ENCODE measurements at regions not wholly inside any gene's neighbourhood (a gene's known extent, or its start where the extent isn't known, plus 50 kb on each side); places are given as distances from the start of the nearest gene placed in this dataset.
"Not testable (repeated sequence)": the region's sequence is repeated elsewhere in the genome, so short reads cannot be mapped to it uniquely, and the experiment has no call there.

DNA sequence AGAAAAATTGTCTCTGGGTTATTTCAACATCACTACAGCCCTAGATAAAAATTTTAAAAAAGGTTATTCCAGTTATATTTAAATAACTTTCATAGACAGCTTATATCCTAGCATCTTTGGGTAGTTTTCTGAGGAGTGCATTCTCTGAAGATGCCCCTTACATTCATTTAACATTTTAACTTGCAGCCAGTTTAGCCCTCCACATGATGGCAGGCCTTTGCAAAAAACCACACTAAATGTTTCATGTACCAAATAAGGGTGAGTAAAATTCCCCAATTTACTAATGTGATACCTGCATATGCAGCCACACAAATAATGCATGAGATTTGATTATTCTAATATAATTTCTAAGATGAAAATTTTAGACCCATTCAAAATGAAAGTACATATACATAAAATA lies 108.4 kb upstream of the ZWINT start:
- H3K4me3 ChIP-seq (ENCODE audit: low read length in 3 of 3): no peak overlapping the region
- H3K9me3 ChIP-seq (ENCODE audit: control insufficient read depth in 2 of 3, insufficient read depth in 1 of 3, low read length in 3 of 3): no peaks in the 10 kb centered on the region
- no peak overlapping the region for H3K9ac ChIP-seq (ENCODE audit: low read length in 3 of 3)
- H3K4me1 ChIP-seq (ENCODE audit: control insufficient read depth in 2 of 3, insufficient read depth in 2 of 3, low read depth in 1 of 3, low read length in 3 of 3): no peaks in the 10 kb centered on the region
- H3K27ac ChIP-seq (ENCODE audit: low read depth in 2 of 2, low read length in 2 of 2): no peak overlapping the region
- H3K27me3 ChIP-seq (ENCODE audit: control insufficient read depth, insufficient read depth, low read length): no peaks in the 10 kb centered on the region
- FAIRE-seq: no peak
- no peak for DNase-seq
- TF ChIP-seq, protein P1, sequence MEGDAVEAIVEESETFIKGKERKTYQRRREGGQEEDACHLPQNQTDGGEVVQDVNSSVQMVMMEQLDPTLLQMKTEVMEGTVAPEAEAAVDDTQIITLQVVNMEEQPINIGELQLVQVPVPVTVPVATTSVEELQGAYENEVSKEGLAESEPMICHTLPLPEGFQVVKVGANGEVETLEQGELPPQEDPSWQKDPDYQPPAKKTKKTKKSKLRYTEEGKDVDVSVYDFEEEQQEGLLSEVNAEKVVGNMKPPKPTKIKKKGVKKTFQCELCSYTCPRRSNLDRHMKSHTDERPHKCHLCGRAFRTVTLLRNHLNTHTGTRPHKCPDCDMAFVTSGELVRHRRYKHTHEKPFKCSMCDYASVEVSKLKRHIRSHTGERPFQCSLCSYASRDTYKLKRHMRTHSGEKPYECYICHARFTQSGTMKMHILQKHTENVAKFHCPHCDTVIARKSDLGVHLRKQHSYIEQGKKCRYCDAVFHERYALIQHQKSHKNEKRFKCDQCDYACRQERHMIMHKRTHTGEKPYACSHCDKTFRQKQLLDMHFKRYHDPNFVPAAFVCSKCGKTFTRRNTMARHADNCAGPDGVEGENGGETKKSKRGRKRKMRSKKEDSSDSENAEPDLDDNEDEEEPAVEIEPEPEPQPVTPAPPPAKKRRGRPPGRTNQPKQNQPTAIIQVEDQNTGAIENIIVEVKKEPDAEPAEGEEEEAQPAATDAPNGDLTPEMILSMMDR (IDR thresholded peaks at IDR 0.05; ENCODE audit: borderline replicate concordance, extremely low read depth, insufficient read depth): no peak
- H3K36me3 ChIP-seq (ENCODE audit: control insufficient read depth in 2 of 3, insufficient read depth in 3 of 3, low read length in 3 of 3): no peaks in the 10 kb centered on the region
- intact Hi-C loops (cut with DNase I): no loop called here

DNA sequence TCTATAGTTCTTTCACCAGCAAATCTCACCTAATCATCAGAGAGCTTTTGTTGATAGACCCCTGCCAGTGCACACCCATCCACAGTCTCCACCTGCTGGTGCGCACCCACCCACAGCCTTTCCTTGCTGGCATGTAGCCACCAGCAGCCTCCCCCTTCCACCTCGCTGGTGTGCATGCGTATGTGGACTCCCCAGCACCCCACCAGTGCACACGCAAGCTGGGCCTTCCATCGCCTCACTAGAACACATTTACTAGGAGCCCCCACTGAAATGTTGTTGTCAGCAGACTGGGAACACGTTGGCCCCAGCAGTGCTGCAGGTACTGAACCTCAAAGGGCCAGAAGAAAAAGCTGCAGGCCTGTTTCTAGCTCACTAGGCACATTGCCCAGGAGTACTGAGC lies 104.9 kb upstream of the ZWINT start:
- intact Hi-C loops (cut with DNase I): no loop called here
- FAIRE-seq: no peak
- H3K27ac ChIP-seq (ENCODE audit: low read depth in 2 of 2, low read length in 2 of 2): no peak overlapping the region
- H3K4me3 ChIP-seq (ENCODE audit: low read length in 3 of 3): no peak overlapping the region
- no peaks in the 10 kb centered on the region for H3K27me3 ChIP-seq (ENCODE audit: control insufficient read depth, insufficient read depth, low read length)
- no peak overlapping the region for H3K9ac ChIP-seq (ENCODE audit: low read length in 3 of 3)
- DNase-seq: peak in 1 of 5 donors; percentile 61
- TF ChIP-seq, protein P1 (IDR thresholded peaks at IDR 0.05; ENCODE audit: borderline replicate concordance, extremely low read depth, insufficient read depth): no peak
- no peaks in the 10 kb centered on the region for H3K36me3 ChIP-seq (ENCODE audit: control insufficient read depth in 2 of 3, insufficient read depth in 3 of 3, low read length in 3 of 3)
- no peaks in the 10 kb centered on the region for H3K9me3 ChIP-seq (ENCODE audit: control insufficient read depth in 2 of 3, insufficient read depth in 1 of 3, low read length in 3 of 3)
- no peaks in the 10 kb centered on the region for H3K4me1 ChIP-seq (ENCODE audit: control insufficient read depth in 2 of 3, insufficient read depth in 2 of 3, low read depth in 1 of 3, low read length in 3 of 3)

DNA sequence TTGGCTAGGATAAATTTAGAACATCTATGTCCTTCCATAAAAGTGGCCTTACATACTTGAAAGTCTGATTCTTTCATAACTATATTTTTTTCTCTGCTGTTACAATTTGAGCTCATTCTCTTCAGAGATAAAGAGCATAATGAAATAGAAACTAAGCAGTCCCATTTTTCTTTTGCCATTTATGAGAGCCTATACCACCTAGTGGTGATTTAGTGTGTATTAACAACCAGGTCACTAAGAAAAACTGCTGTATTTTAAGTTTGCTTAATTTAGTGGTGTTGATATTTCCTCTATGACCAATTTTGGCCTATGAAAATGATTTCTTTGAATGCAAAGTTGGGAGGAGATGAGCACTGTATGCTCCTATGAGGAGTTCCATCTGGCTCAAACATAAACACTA lies 88.7 kb upstream of the ZWINT start:
- intact Hi-C loops (cut with DNase I): no loop called here
- Histone ChIP-seq H3K9me3 (ENCODE audit: control insufficient read depth in 2 of 3, insufficient read depth in 1 of 3, low read length in 3 of 3) (no peaks in the 10 kb centered on the region), H3K36me3 (ENCODE audit: control insufficient read depth in 2 of 3, insufficient read depth in 3 of 3, low read length in 3 of 3) (no peaks in the 10 kb centered on the region), H3K27ac (ENCODE audit: low read depth in 2 of 2, low read length in 2 of 2) (no peak overlapping the region), H3K4me3 (ENCODE audit: low read length in 3 of 3) (no peak overlapping the region), H3K9ac (ENCODE audit: low read length in 3 of 3) (no peak overlapping the region), H3K4me1 (ENCODE audit: control insufficient read depth in 2 of 3, insufficient read depth in 2 of 3, low read depth in 1 of 3, low read length in 3 of 3) (no peaks in the 10 kb centered on the region), H3K27me3 (ENCODE audit: control insufficient read depth, insufficient read depth, low read length) (no peaks in the 10 kb centered on the region)
- FAIRE-seq: no peak
- TF ChIP-seq, protein P1 (IDR thresholded peaks at IDR 0.05; ENCODE audit: borderline replicate concordance, extremely low read depth, insufficient read depth): no peak
- no peak for DNase-seq

DNA sequence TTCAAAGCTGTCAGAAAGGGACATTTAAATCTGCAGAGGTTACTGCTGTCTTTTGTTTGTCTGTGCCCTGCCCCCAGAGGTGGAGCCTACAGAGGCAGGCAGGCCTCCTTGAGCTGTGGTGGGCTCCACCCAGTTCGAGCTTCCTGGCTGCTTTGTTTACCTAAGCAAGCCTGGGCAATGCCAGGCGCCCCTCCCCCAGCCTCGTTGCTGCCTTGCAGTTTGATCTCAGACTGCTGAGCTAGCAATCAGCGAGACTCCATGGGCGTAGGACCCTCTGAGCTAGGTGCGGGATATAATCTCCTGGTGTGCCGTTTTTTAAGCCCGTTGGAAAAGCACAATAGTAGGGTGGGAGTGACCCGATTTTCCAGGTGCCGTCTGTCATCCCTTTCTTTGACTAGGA lies 86.6 kb upstream of the ZWINT start:
- H3K4me1 ChIP-seq (ENCODE audit: control insufficient read depth in 2 of 3, insufficient read depth in 2 of 3, low read depth in 1 of 3, low read length in 3 of 3); DNase-seq; H3K9ac ChIP-seq (ENCODE audit: low read length in 3 of 3); H3K27me3 ChIP-seq (ENCODE audit: control insufficient read depth, insufficient read depth, low read length); H3K36me3 ChIP-seq (ENCODE audit: control insufficient read depth in 2 of 3, insufficient read depth in 3 of 3, low read length in 3 of 3); H3K9me3 ChIP-seq (ENCODE audit: control insufficient read depth in 2 of 3, insufficient read depth in 1 of 3, low read length in 3 of 3); H3K27ac ChIP-seq (ENCODE audit: low read depth in 2 of 2, low read length in 2 of 2); H3K4me3 ChIP-seq (ENCODE audit: low read length in 3 of 3); FAIRE-seq; intact Hi-C loops (cut with DNase I): not testable (repeated sequence)

DNA sequence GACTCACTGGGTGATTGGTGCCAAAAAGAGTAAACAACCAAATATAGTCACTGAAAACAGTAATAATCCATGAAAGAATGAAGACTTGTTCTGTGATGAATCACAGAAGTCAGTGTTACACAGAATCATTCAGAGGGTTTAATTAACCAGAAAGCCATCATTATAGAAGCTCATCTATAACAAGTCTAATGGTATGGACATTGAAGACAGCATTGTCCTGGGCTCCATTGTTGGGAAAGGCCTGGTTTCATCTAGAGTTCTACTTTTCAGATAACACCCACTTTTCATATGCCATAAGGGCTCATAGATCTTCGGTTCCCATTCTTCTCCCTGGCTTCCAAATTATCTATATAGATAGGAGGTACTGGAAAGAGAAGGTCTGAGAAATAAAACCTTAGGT lies 80.3 kb upstream of the ZWINT start:
- H3K9me3 ChIP-seq (ENCODE audit: control insufficient read depth in 2 of 3, insufficient read depth in 1 of 3, low read length in 3 of 3); H3K9ac ChIP-seq (ENCODE audit: low read length in 3 of 3); intact Hi-C loops (cut with DNase I); H3K4me1 ChIP-seq (ENCODE audit: control insufficient read depth in 2 of 3, insufficient read depth in 2 of 3, low read depth in 1 of 3, low read length in 3 of 3); H3K27me3 ChIP-seq (ENCODE audit: control insufficient read depth, insufficient read depth, low read length); DNase-seq; H3K36me3 ChIP-seq (ENCODE audit: control insufficient read depth in 2 of 3, insufficient read depth in 3 of 3, low read length in 3 of 3); FAIRE-seq; H3K4me3 ChIP-seq (ENCODE audit: low read length in 3 of 3); H3K27ac ChIP-seq (ENCODE audit: low read depth in 2 of 2, low read length in 2 of 2): not testable (repeated sequence)

Measured in kidney (tissue), 13 donors.